HUES6 (cell line): ENCODE measurements at regions not wholly inside any gene's neighbourhood (a gene's known extent, or its start where the extent isn't known, plus 50 kb on each side); places are given as distances from the start of the nearest gene placed in this dataset.

Experiments
- H3K27ac ChIP-seq: 2 replicates; pipeline ENCODE4 v1.7.0; 2013; ENCODE audit warnings: low read depth, mild to moderate bottlenecking, low read length, inconsistent platforms
- H3K27me3 ChIP-seq: 2 replicates; pipeline ENCODE4 v1.6.1; 2013; ENCODE audit warnings: low read length; ENCODE audit not compliant: control insufficient read depth, insufficient read depth
- H3K36me3 ChIP-seq: 2 replicates; pipeline ENCODE4 v1.6.1; 2013; ENCODE audit warnings: low read length; ENCODE audit not compliant: control insufficient read depth, insufficient read depth
- H3K4me1 ChIP-seq: 2 replicates; pipeline ENCODE4 v1.6.1; 2013; ENCODE audit warnings: low read length; ENCODE audit not compliant: control insufficient read depth, insufficient read depth
- H3K4me3 ChIP-seq: 2 replicates; pipeline ENCODE4 v1.5.1; 2013; ENCODE audit warnings: low read depth, low read length
- H3K9ac ChIP-seq: one replicate; pipeline ENCODE4 v1.6.1; 2013; ENCODE audit warnings: mild to moderate bottlenecking, low read length
- H3K9me3 ChIP-seq: 2 replicates; pipeline ENCODE4 v1.6.1; 2013; ENCODE audit warnings: low read depth, low read length; ENCODE audit not compliant: control insufficient read depth, insufficient read depth

GRCh38 chr10:10294881-10295529 is 722.7 kb upstream of the CELF2 start:
- Histone ChIP-seq H3K27ac (no peak overlapping the region), H3K27me3 (no peaks in the 10 kb centered on the region), H3K36me3 (no peaks in the 10 kb centered on the region), H3K9ac (no peak overlapping the region), H3K4me1 (peaks cover 27% of the 10 kb centered on the region), H3K9me3 (no peaks in the 10 kb centered on the region; the same call in 1 of the 2 replicates), H3K4me3 (no peak overlapping the region)

GRCh38 chr10:10295537-10295936 is 722.1 kb upstream of the CELF2 start:
- H3K36me3 ChIP-seq = no peaks in the 10 kb centered on the region
- H3K4me3 ChIP-seq = no peak overlapping the region
- H3K27ac ChIP-seq = no peak overlapping the region
- H3K27me3 ChIP-seq = no peaks in the 10 kb centered on the region
- peaks cover 27% of the 10 kb centered on the region for H3K4me1 ChIP-seq
- no peak overlapping the region for H3K9ac ChIP-seq
- H3K9me3 ChIP-seq = no peaks in the 10 kb centered on the region; the same call in 1 of the 2 replicates

GRCh38 chr10:10302689-10303088 is 715.0 kb upstream of the CELF2 start:
- Histone ChIP-seq H3K9me3 (no peaks in the 10 kb centered on the region), H3K27me3 (no peaks in the 10 kb centered on the region), H3K36me3 (no peaks in the 10 kb centered on the region), H3K27ac (no peak overlapping the region), H3K9ac (no peak overlapping the region), H3K4me1 (peaks cover 7% of the 10 kb centered on the region; the same call in 1 of the 2 replicates), H3K4me3 (no peak overlapping the region)

- H3K36me3 ChIP-seq = no peaks in the 10 kb centered on the region
- H3K4me1 ChIP-seq = peaks cover 7% of the 10 kb centered on the region; the same call in 1 of the 2 replicates
- no peak overlapping the region for H3K4me3 ChIP-seq
- no peaks in the 10 kb centered on the region for H3K9me3 ChIP-seq
- no peaks in the 10 kb centered on the region for H3K27me3 ChIP-seq
- H3K9ac ChIP-seq = no peak overlapping the region
- H3K27ac ChIP-seq = no peak overlapping the region
Measured at GRCh38 chr10:10307036-10307435, 710.6 kb upstream of the CELF2 start.

- H3K27me3 ChIP-seq = no peaks in the 10 kb centered on the region
- no peaks in the 10 kb centered on the region for H3K36me3 ChIP-seq
- H3K9ac ChIP-seq = no peak overlapping the region
- no peak overlapping the region for H3K4me3 ChIP-seq
- H3K4me1 ChIP-seq = peaks cover 7% of the 10 kb centered on the region; the same call in 1 of the 2 replicates
- H3K9me3 ChIP-seq = no peaks in the 10 kb centered on the region
- no peak overlapping the region for H3K27ac ChIP-seq
Measured at GRCh38 chr10:10307551-10307950, 710.1 kb upstream of the CELF2 start.

- H3K9me3 ChIP-seq = no peaks in the 10 kb centered on the region
- H3K36me3 ChIP-seq = no peaks in the 10 kb centered on the region
- no peak overlapping the region for H3K4me3 ChIP-seq
- H3K9ac ChIP-seq = no peak overlapping the region
- no peak overlapping the region for H3K27ac ChIP-seq
- H3K4me1 ChIP-seq = no peaks in the 10 kb centered on the region
- no peaks in the 10 kb centered on the region for H3K27me3 ChIP-seq
Measured at GRCh38 chr10:10310498-10310897, 707.2 kb upstream of the CELF2 start.

GRCh38 chr10:10311966-10312365 is 705.7 kb upstream of the CELF2 start:
- no peaks in the 10 kb centered on the region for H3K27me3 ChIP-seq

GRCh38 chr10:10313149-10313835 is 704.4 kb upstream of the CELF2 start:
- H3K4me3 ChIP-seq = no peak overlapping the region
- no peaks in the 10 kb centered on the region for H3K9me3 ChIP-seq
- no peaks in the 10 kb centered on the region for H3K36me3 ChIP-seq
- no peaks in the 10 kb centered on the region for H3K27me3 ChIP-seq
- H3K4me1 ChIP-seq = no peaks in the 10 kb centered on the region
- H3K27ac ChIP-seq = no peak overlapping the region
- H3K9ac ChIP-seq = no peak overlapping the region

More at GRCh38 chr10:10311966-10312365, 705.7 kb upstream of the CELF2 start:
- no peak overlapping the region for H3K4me3 ChIP-seq
- H3K4me1 ChIP-seq = no peaks in the 10 kb centered on the region
- H3K27ac ChIP-seq = no peak overlapping the region
- H3K9ac ChIP-seq = no peak overlapping the region
- no peaks in the 10 kb centered on the region for H3K9me3 ChIP-seq
- no peaks in the 10 kb centered on the region for H3K36me3 ChIP-seq

GRCh38 chr10:10314626-10315025 is 703.0 kb upstream of the CELF2 start:
- Histone ChIP-seq H3K4me3 (no peak overlapping the region), H3K9me3 (no peaks in the 10 kb centered on the region), H3K4me1 (no peaks in the 10 kb centered on the region), H3K27ac (no peak overlapping the region), H3K36me3 (no peaks in the 10 kb centered on the region), H3K9ac (no peak overlapping the region), H3K27me3 (no peaks in the 10 kb centered on the region)

- no peaks in the 10 kb centered on the region for H3K9me3 ChIP-seq
Measured at GRCh38 chr10:10315989-10316388, 701.7 kb upstream of the CELF2 start.

GRCh38 chr10:10317151-10317550 is 700.5 kb upstream of the CELF2 start:
- Histone ChIP-seq H3K9me3 (no peaks in the 10 kb centered on the region), H3K4me3 (no peak overlapping the region), H3K4me1 (no peaks in the 10 kb centered on the region), H3K9ac (no peak overlapping the region), H3K36me3 (no peaks in the 10 kb centered on the region), H3K27ac (no peak overlapping the region), H3K27me3 (no peaks in the 10 kb centered on the region)

More at GRCh38 chr10:10315989-10316388, 701.7 kb upstream of the CELF2 start:
- Histone ChIP-seq H3K4me1 (no peaks in the 10 kb centered on the region), H3K36me3 (no peaks in the 10 kb centered on the region), H3K4me3 (no peak overlapping the region), H3K27me3 (no peaks in the 10 kb centered on the region), H3K27ac (no peak overlapping the region), H3K9ac (no peak overlapping the region)
